ENCODE measurements at regions not wholly inside any gene's neighbourhood (a gene's known extent, or its start where the extent isn't known, plus 50 kb on each side); places are given as distances from the start of the nearest gene placed in this dataset.

DNA sequence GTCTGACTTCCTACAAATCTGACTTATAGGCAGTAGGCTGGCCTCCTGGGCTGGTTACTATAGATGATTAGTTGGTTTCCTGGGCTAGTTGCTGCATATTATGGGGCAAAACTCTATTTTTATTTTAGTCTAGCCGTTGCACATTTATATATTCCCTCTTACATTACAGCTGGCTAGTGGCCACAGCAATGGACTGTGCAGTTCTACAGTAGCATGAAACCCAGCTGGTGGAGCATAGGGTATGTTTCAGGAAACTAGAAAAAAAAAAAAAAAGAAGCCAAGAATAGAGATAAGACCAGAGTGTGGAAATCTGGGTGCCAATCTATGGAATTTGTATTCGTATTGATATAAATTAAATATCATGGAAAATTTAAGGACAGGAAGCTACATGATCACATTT, 304.4 kb upstream of the NBEA start:
- H3K79me1 ChIP-seq (ENCODE audit: insufficient read depth, low read depth, low read length, poor library complexity, severe bottlenecking), result no peaks in the 10 kb centered on the region
- H3K23me2 ChIP-seq (ENCODE audit: insufficient read length, low read depth, low read length, poor library complexity, severe bottlenecking), result no peaks in the 10 kb centered on the region
- no peak overlapping the region for H3K14ac ChIP-seq (ENCODE audit: insufficient read depth, low read length)
- Mint-ChIP-seq H3K9me3 (peaks cover 2 to 5% of the 10 kb centered on the region in 2 experiments; a peak in 3 of 5 replicates), H3K36me3 (ENCODE audit: insufficient read depth in 1 of 3, low read depth in 3 of 3) (peaks cover 0 to 4% (median 0%) of the 10 kb centered on the region in 3 experiments; a peak in 2 of 7 replicates), H3K4me1 (peaks cover 32 to 46% of the 10 kb centered on the region in 2 experiments), H3K27me3 (ENCODE audit: low read depth) (no peaks in the 10 kb centered on the region; the same call in 1 of the 2 replicates), H3K4me3 (no peak overlapping the region), H3K27ac (0 out of 7 replicates have a peak overlapping the region, but pooled peaks of 1 of the 3 experiments have one; percentile 68)
- no peak overlapping the region for H3K56ac ChIP-seq (ENCODE audit: insufficient read length, low read depth, low read length)
- no peaks in the 10 kb centered on the region for H3K79me2 ChIP-seq (ENCODE audit: insufficient read depth, low read length)
- no peak overlapping the region for H3T11ph ChIP-seq (ENCODE audit: low read length)
- no peak overlapping the region for H3K4me2 ChIP-seq (ENCODE audit: insufficient read depth, insufficient read length, low read length)
- no peak overlapping the region for H2BK15ac ChIP-seq (ENCODE audit: low read depth, low read length)
- no peaks in the 10 kb centered on the region for H3K27me3 ChIP-seq (ENCODE audit: insufficient read depth, low read length)
- no peak overlapping the region for H2BK12ac ChIP-seq (ENCODE audit: insufficient read length, low read depth, low read length)
- H3K9me3 ChIP-seq (ENCODE audit: control insufficient read depth, low read depth, low read length), result no peaks in the 10 kb centered on the region
- H3K4ac ChIP-seq (ENCODE audit: low read depth, low read length), result no peak overlapping the region
- no peak overlapping the region for H4K5ac ChIP-seq (ENCODE audit: insufficient read length, low read depth, low read length)
- no peak overlapping the region for H2AFZ ChIP-seq (ENCODE audit: low read length)
- H3K18ac ChIP-seq (ENCODE audit: insufficient read length, low read depth, low read length), result no peak overlapping the region
- H3K23ac ChIP-seq (ENCODE audit: insufficient read length, low read depth, low read length), result no peak overlapping the region
- no peak overlapping the region for H2BK120ac ChIP-seq (ENCODE audit: low read depth, low read length, poor library complexity, severe bottlenecking)
- H2BK20ac ChIP-seq (ENCODE audit: low read depth, low read length, poor library complexity, severe bottlenecking), result no peak overlapping the region
- H4K91ac ChIP-seq (ENCODE audit: insufficient read length, low read depth, low read length), result no peak overlapping the region
- WGBS (ENCODE audit: extremely low coverage, insufficient read length, low lambda C conversion rate), result no CpG with 5 or more reads among the region's 2 CpGs
- no peak overlapping the region for H3K9ac ChIP-seq (ENCODE audit: extremely low read depth, insufficient read length, low read length)
- H3K4me1 ChIP-seq (ENCODE audit: insufficient read depth, low read length), result no peaks in the 10 kb centered on the region
- TF ChIP-seq, protein P1, sequence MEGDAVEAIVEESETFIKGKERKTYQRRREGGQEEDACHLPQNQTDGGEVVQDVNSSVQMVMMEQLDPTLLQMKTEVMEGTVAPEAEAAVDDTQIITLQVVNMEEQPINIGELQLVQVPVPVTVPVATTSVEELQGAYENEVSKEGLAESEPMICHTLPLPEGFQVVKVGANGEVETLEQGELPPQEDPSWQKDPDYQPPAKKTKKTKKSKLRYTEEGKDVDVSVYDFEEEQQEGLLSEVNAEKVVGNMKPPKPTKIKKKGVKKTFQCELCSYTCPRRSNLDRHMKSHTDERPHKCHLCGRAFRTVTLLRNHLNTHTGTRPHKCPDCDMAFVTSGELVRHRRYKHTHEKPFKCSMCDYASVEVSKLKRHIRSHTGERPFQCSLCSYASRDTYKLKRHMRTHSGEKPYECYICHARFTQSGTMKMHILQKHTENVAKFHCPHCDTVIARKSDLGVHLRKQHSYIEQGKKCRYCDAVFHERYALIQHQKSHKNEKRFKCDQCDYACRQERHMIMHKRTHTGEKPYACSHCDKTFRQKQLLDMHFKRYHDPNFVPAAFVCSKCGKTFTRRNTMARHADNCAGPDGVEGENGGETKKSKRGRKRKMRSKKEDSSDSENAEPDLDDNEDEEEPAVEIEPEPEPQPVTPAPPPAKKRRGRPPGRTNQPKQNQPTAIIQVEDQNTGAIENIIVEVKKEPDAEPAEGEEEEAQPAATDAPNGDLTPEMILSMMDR (conservative IDR thresholded peaks at IDR 0.05), result no peak
- no peak overlapping the region for H2AK5ac ChIP-seq (ENCODE audit: insufficient read length, low read length)
- H3K27ac ChIP-seq (ENCODE audit: insufficient read length, low read depth, low read length), result no peak overlapping the region
- no peak for DNase-seq
- no peaks in the 10 kb centered on the region for H4K20me1 ChIP-seq (ENCODE audit: control insufficient read depth, insufficient read depth, insufficient read length)
- no peak overlapping the region for H2BK5ac ChIP-seq (ENCODE audit: insufficient read length, low read length)
- H4K8ac ChIP-seq (replicated peaks; ENCODE audit: insufficient read length, low read depth, low read length), result no peak overlapping the region

Measured in H9 (cell line).